Endothelial cell of umbilical vein (primary cell): ENCODE measurements at regions not wholly inside any gene's neighbourhood (a gene's known extent, or its start where the extent isn't known, plus 50 kb on each side); places are given as distances from the start of the nearest gene placed in this dataset.

ENCODE experiments used
- BruUV-seq: library from RNA; stranded (reverse); fragments of 400-500 nt; replicated peaks from 2 replicates; lab custom pipeline; 2021; lab: Mats Ljungman, UMichigan
- CTCF ChIA-PET: fragments of 300-600, 350-600 bp; sonication (Branson Sonifier 250); formaldehyde crosslinking; loops from one replicate; lab custom pipeline; 2021; ENCODE audit warnings: antibody characterized with exemption, inconsistent platforms; lab: Charles Lee
- POLR2A ChIA-PET: fragments of 300-600, 350-600 bp; sonication (Branson Sonifier 250); formaldehyde crosslinking; loops from one replicate; lab custom pipeline; 2021; ENCODE audit warnings: antibody characterized with exemption, inconsistent platforms; lab: Charles Lee
- DNase-seq: peaks from one replicate; pipeline ENCODE4 v3.0.0-alpha.2; 2011; ENCODE audit warnings: low read depth, low spot score
- FAIRE-seq: peaks from 2 replicates; lab custom pipeline; 2011; peaks lifted over from hg19 to GRCh38; lab: Jason Lieb, UNC
- H2AFZ ChIP-seq: 2 replicates; pipeline ENCODE4 v1.6.0; 2012; ENCODE audit warnings: low read depth, low read length, control low read depth, inconsistent platforms
- H3K27ac ChIP-seq: 2 replicates; pipeline ENCODE4 v1.5.1; 2011; ENCODE audit warnings: low read depth, mild to moderate bottlenecking, control low read depth, low read length, moderate library complexity; ENCODE audit not compliant: insufficient read depth
- H3K27me3 ChIP-seq, 2 experiments: 2 replicates each; pipeline versions ENCODE4 v1.6.0 to v1.6.1; 2011; ENCODE audit warnings: low read length in 2 of 2, mixed read lengths in 1 of 2; ENCODE audit not compliant: control insufficient read depth in 2 of 2, insufficient read depth in 2 of 2
- H3K36me3 ChIP-seq, 2 experiments: 2 replicates in 1 of 2; 3 replicates in 1 of 2; pipeline ENCODE4 v1.5.1; 2011; ENCODE audit warnings: low read length in 2 of 2, mild to moderate bottlenecking in 1 of 2, moderate library complexity in 1 of 2; ENCODE audit not compliant: control insufficient read depth in 2 of 2, insufficient read depth in 2 of 2; ENCODE audit errors: extremely low read depth in 1 of 2
- H3K4me1 ChIP-seq: 3 replicates; pipeline ENCODE4 v1.5.1; 2011; ENCODE audit warnings: mild to moderate bottlenecking, low read length; ENCODE audit not compliant: control insufficient read depth, insufficient read depth; ENCODE audit errors: extremely low read depth
- H3K4me2 ChIP-seq: 2 replicates; pipeline ENCODE4 v1.6.1; 2011; ENCODE audit warnings: low read length, control low read depth, mixed read lengths; ENCODE audit not compliant: insufficient read depth
- H3K4me3 ChIP-seq, 3 experiments: fragments of 200-600 bp in 1 of 3; sonication (generic), shearing (Covaris generic) in 1 of 3; replicated peaks in 1 of 3; 2 replicates each; pipeline ENCODE4 v1.5.1; 2011 to 2016; ENCODE audit warnings: control low read depth in 3 of 3, low read length in 3 of 3, mild to moderate bottlenecking in 2 of 3, inconsistent platforms in 1 of 3, low read depth in 1 of 3, moderate library complexity in 1 of 3; ENCODE audit not compliant: insufficient read depth in 1 of 3
- H3K79me2 ChIP-seq: 2 replicates; pipeline ENCODE4 v1.6.0; 2012; ENCODE audit warnings: low read length, inconsistent platforms; ENCODE audit not compliant: control insufficient read depth, insufficient read depth
- H3K9ac ChIP-seq: replicated peaks from 2 replicates; pipeline ENCODE3; 2011; ENCODE audit warnings: low read length, control low read depth; ENCODE audit not compliant: insufficient read depth; ENCODE audit errors: extremely low read depth
- H3K9me1 ChIP-seq: replicated peaks from 3 replicates; pipeline ENCODE4 v1.6.0; 2011; ENCODE audit warnings: mild to moderate bottlenecking, low read length; ENCODE audit not compliant: control insufficient read depth, insufficient read depth; ENCODE audit errors: extremely low read depth
- H3K9me3 ChIP-seq: replicated peaks from 2 replicates; pipeline ENCODE4 v1.5.1; 2012; ENCODE audit warnings: low read length, inconsistent platforms; ENCODE audit not compliant: control insufficient read depth, insufficient read depth
- H4K20me1 ChIP-seq: replicated peaks from 2 replicates; pipeline ENCODE3; 2011; ENCODE audit warnings: mild to moderate bottlenecking, low read length; ENCODE audit not compliant: control insufficient read depth, insufficient read depth; ENCODE audit errors: extremely low read depth
- CTCF ChIP-seq, 2 donors: IDR thresholded peaks; 1 replicate in 1 of 2; 2 replicates in 1 of 2; pipeline ENCODE4 v1.5.1; 2011; ENCODE audit warnings: low read length in 2 of 2, mild to moderate bottlenecking in 2 of 2, moderate library complexity in 2 of 2, control low read depth in 1 of 2, inconsistent platforms in 1 of 2, low read depth in 1 of 2; ENCODE audit not compliant: insufficient read depth in 1 of 2; ENCODE audit errors: extremely low read depth in 1 of 2
- EZH2 ChIP-seq: IDR thresholded peaks from 2 replicates; pipeline ENCODE4 v1.6.1; 2012; ENCODE audit warnings: borderline replicate concordance, low read depth, mild to moderate bottlenecking, moderate library complexity, low read length, inconsistent platforms; ENCODE audit not compliant: severe bottlenecking
- FOS ChIP-seq: IDR thresholded peaks from 2 replicates; pipeline ENCODE4 v1.6.1; 2011; ENCODE audit warnings: mild to moderate bottlenecking, low read length, moderate library complexity, borderline replicate concordance; ENCODE audit not compliant: insufficient read depth
- GATA2 ChIP-seq: IDR thresholded peaks from 2 replicates; pipeline ENCODE4 v1.7.0; 2011; ENCODE audit warnings: low read depth, mild to moderate bottlenecking, moderate library complexity, mixed read lengths, low read length; ENCODE audit not compliant: insufficient read length, insufficient read depth
- JUN ChIP-seq: IDR thresholded peaks from 2 replicates; pipeline ENCODE4 v1.6.1; 2011; ENCODE audit warnings: borderline replicate concordance, low read depth; ENCODE audit not compliant: insufficient read length, insufficient read depth
- MYC ChIP-seq: IDR thresholded peaks from one replicate; pipeline ENCODE4 v1.6.1; 2011; ENCODE audit warnings: mild to moderate bottlenecking, low read depth, low read length
- POLR2A ChIP-seq: IDR thresholded peaks from 2 replicates; pipeline ENCODE4 v1.6.1; 2012; ENCODE audit warnings: low read depth, mild to moderate bottlenecking, control low read depth, low read length
- POLR2AphosphoS5 ChIP-seq: IDR thresholded peaks from 2 replicates; pipeline ENCODE4 v1.6.1; 2012; ENCODE audit warnings: low read depth, mild to moderate bottlenecking, control low read depth, low read length, moderate library complexity; ENCODE audit not compliant: insufficient read depth
- dilution Hi-C: fragments of 300-500 bp; cut with MboI; formaldehyde crosslinking; loops from one replicate; pipeline ENCODE4 v1.15.0; 2019; ENCODE audit warnings: low sequenced_read_pairs; ENCODE audit not compliant: extremely low pct_ligation_motif_present
- intact Hi-C: fragments of 100-400 bp; cut with micrococcal nuclease; formaldehyde crosslinking; loops from one replicate; pipeline ENCODE4 v1.10.0; 2022
- TF ChIP-seq, protein P1 (sequence below): IDR thresholded peaks from 2 replicates; pipeline ENCODE4 v1.6.1; 2011; ENCODE audit not compliant: insufficient read depth, insufficient read length

GRCh38 chr16:73869126-73869525, 427.5 kb upstream of the PSMD7 start:
- Histone ChIP-seq H4K20me1 (no peaks in the 10 kb centered on the region), H3K36me3 (no peaks in the 10 kb centered on the region), H3K79me2 (no peaks in the 10 kb centered on the region), H3K9me3 (no peaks in the 10 kb centered on the region), H3K4me2 (no peak overlapping the region), H3K27me3 (no peaks in the 10 kb centered on the region), H3K27ac (no peak overlapping the region), H2AFZ (no peak overlapping the region), H3K4me1 (no peaks in the 10 kb centered on the region), H3K9me1 (no peaks in the 10 kb centered on the region), H3K9ac (no peak overlapping the region), H3K4me3 (no peak overlapping the region)
- DNase-seq (no peak), FAIRE-seq (no peak)
- intact Hi-C loops (no loop called here), dilution Hi-C loops (no loop called here)
- no TSS peak for BruUV-seq
- POLR2A ChIA-PET = no interaction called here
- TF ChIP-seq MYC = no peak
- TF ChIP-seq POLR2A = no peak
- TF ChIP-seq, protein P1, sequence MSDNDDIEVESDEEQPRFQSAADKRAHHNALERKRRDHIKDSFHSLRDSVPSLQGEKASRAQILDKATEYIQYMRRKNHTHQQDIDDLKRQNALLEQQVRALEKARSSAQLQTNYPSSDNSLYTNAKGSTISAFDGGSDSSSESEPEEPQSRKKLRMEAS = no peak
- no peak for TF ChIP-seq JUN
- no peak for TF ChIP-seq EZH2
- TF ChIP-seq CTCF (IDR thresholded peaks at IDR 0.05; ENCODE audit: extremely low read depth in 1 of 2, insufficient read depth in 1 of 2, low read depth in 1 of 2, low read length in 2 of 2) = no peak
- TF ChIP-seq POLR2AphosphoS5 = no peak
- no peak for TF ChIP-seq GATA2
- TF ChIP-seq FOS = no peak
- CTCF ChIA-PET = no interaction called here
